Ovary (tissue), 3 donors: ENCODE measurements at regions not wholly inside any gene's neighbourhood (a gene's known extent, or its start where the extent isn't known, plus 50 kb on each side); places are given as distances from the start of the nearest gene placed in this dataset.

Experiments used
- CTCF ChIP-seq, 3 donors: fragments of 450-650 bp in 2 of 3; fragments of 200-600 bp in 1 of 3; IDR thresholded peaks; one replicate each; pipeline versions ENCODE4 v1.5.1 to v1.8.0; 2016 to 2022; ENCODE audit warnings: antibody characterized with exemption in 3 of 3, mild to moderate bottlenecking in 1 of 3
- EP300 ChIP-seq: sonication (generic); formaldehyde crosslinking; IDR thresholded peaks from one replicate; pipeline ENCODE4 v1.6.1; 2017; ENCODE audit warnings: antibody characterized with exemption
- POLR2A ChIP-seq: fragments of 450-650 bp; IDR thresholded peaks from one replicate; pipeline ENCODE4 v1.6.1; 2017; ENCODE audit warnings: antibody characterized with exemption, mild to moderate bottlenecking, moderate library complexity
- donor health status: DM: no; HTN: no; CAD: no.

- TF ChIP-seq POLR2A = no peak
- no peak for TF ChIP-seq CTCF (IDR thresholded peaks at IDR 0.05)
- TF ChIP-seq EP300 = no peak
Observed at GRCh38 chr4:59380841-59381366, 1819.2 kb upstream of the ADGRL3 start.
